GM19023 (cell line): ENCODE measurements at regions not wholly inside any gene's neighbourhood (a gene's known extent, or its start where the extent isn't known, plus 50 kb on each side); places are given as distances from the start of the nearest gene placed in this dataset.

Experiments
- ATAC-seq: cut with Tn5 transposase; IDR thresholded peaks from one replicate; pipeline ENCODE4 v1.9.1; 2021; ENCODE audit warnings: mild to moderate bottlenecking, moderate library complexity; ENCODE audit not compliant: unreplicated experiment

- no peak for ATAC-seq
Measured at GRCh38 chr3:25074149-25074548, 353.9 kb upstream of the RARB start.

- ATAC-seq: no peak
Measured at GRCh38 chr3:25080461-25080860, 347.6 kb upstream of the RARB start.

- no peak for ATAC-seq
Measured at GRCh38 chr3:25084016-25084415, 344.0 kb upstream of the RARB start.

- no peak for ATAC-seq
Measured at GRCh38 chr3:25086721-25087120, 341.3 kb upstream of the RARB start.

- ATAC-seq: no peak
Measured at GRCh38 chr3:25088284-25088683, 339.8 kb upstream of the RARB start.

- no peak for ATAC-seq
Measured at GRCh38 chr3:25090698-25091453, 337.2 kb upstream of the RARB start.

GRCh38 chr3:25091934-25092333 is 336.1 kb upstream of the RARB start:
- ATAC-seq: no peak

GRCh38 chr3:25094932-25095685 is 333.0 kb upstream of the RARB start:
- ATAC-seq: no peak

- ATAC-seq: no peak
Measured at GRCh38 chr3:25096536-25096935, 331.5 kb upstream of the RARB start.

- ATAC-seq: no peak
Measured at GRCh38 chr3:25097023-25097422, 331.0 kb upstream of the RARB start.

GRCh38 chr3:25099666-25100065 is 328.4 kb upstream of the RARB start:
- no peak for ATAC-seq

- ATAC-seq: no peak
Measured at GRCh38 chr3:25103391-25103790, 324.7 kb upstream of the RARB start.

- no peak for ATAC-seq
Measured at GRCh38 chr3:25107918-25108617, 320.0 kb upstream of the RARB start.

- no peak for ATAC-seq
Measured at GRCh38 chr3:25110642-25111041, 317.4 kb upstream of the RARB start.

GRCh38 chr3:25113891-25114290 is 314.2 kb upstream of the RARB start:
- ATAC-seq: no peak

- no peak for ATAC-seq
Measured at GRCh38 chr3:25114532-25114931, 313.5 kb upstream of the RARB start.

GRCh38 chr3:25117005-25117593 is 311.0 kb upstream of the RARB start:
- ATAC-seq: no peak

- no peak for ATAC-seq
Measured at GRCh38 chr3:25119682-25120081, 308.4 kb upstream of the RARB start.

GRCh38 chr3:25120665-25121064 is 307.4 kb upstream of the RARB start:
- no peak for ATAC-seq

- no peak for ATAC-seq
Measured at GRCh38 chr3:25125201-25125600, 302.9 kb upstream of the RARB start.

- no peak for ATAC-seq
Measured at GRCh38 chr3:25128735-25129134, 299.3 kb upstream of the RARB start.
